GM12878 (cell line): ENCODE measurements at regions not wholly inside any gene's neighbourhood (a gene's known extent, or its start where the extent isn't known, plus 50 kb on each side); places are given as distances from the start of the nearest gene placed in this dataset.

Experiments
- ATAC-seq: fragments of 200-7000 bp; cut with Tn5 transposase; 3 replicates; pipeline ENCODE4 v1.9.1; 2020; ENCODE audit warnings: mild to moderate bottlenecking, moderate library complexity
- BruUV-seq: library from RNA; stranded (reverse); fragments of 400-500 nt; replicated peaks from 2 replicates; lab custom pipeline; 2021; lab: Mats Ljungman, UMichigan
- CTCF ChIA-PET: fragments of 300-600 bp; sonication (Branson Sonifier 250); formaldehyde crosslinking; extraction: SDS; loops from one replicate; lab custom pipeline; 2021; ENCODE audit warnings: inconsistent platforms; lab: Yijun Ruan, JAX
- POLR2A ChIA-PET: fragments of 350-600 bp; formaldehyde crosslinking; extraction: SDS; loops from one replicate; lab custom pipeline; 2021; ENCODE audit warnings: inconsistent platforms; lab: Charles Lee
- RAD21 ChIA-PET: fragments of 300-600 bp; sonication (Branson Sonifier 250); formaldehyde crosslinking; loops from one replicate; lab custom pipeline; 2023; ENCODE audit warnings: antibody characterized with exemption; ENCODE audit not compliant: unreplicated experiment; lab: Charles Lee
- SMC1A ChIA-PET: fragments of 300-600 bp; sonication (Branson Sonifier 250); formaldehyde crosslinking; loops from one replicate; lab custom pipeline; 2023; ENCODE audit not compliant: unreplicated experiment, uncharacterized antibody; lab: Charles Lee
- DNase-seq: peaks from one replicate; pipeline ENCODE4 v3.0.0-alpha.2; 2011; ENCODE audit warnings: low read depth, low spot score
- FAIRE-seq: peaks from 3 replicates; lab custom pipeline; 2011; peaks lifted over from hg19 to GRCh38; lab: Jason Lieb, UNC
- H2AFZ ChIP-seq: 2 replicates; pipeline ENCODE4 v1.6.0; 2011; ENCODE audit warnings: low read depth, low read length, control low read depth; ENCODE audit not compliant: control insufficient read depth
- H3K27ac ChIP-seq: 2 replicates; pipeline ENCODE4 v1.5.1; 2011; ENCODE audit warnings: control low read depth; ENCODE audit not compliant: control insufficient read depth, insufficient read depth
- H3K27me3 ChIP-seq, 2 experiments: replicated peaks in 1 of 2; 2 replicates each; pipeline versions ENCODE4 v1.6.0 to v1.6.1; 2011; ENCODE audit warnings: low read length in 1 of 2; ENCODE audit not compliant: control insufficient read depth in 2 of 2, insufficient read depth in 2 of 2
- H3K36me3 ChIP-seq, 2 experiments: 2 replicates each; pipeline ENCODE4 v1.5.1; 2011; ENCODE audit warnings: low read length in 1 of 2; ENCODE audit not compliant: control insufficient read depth in 2 of 2, insufficient read depth in 2 of 2
- H3K4me1 ChIP-seq: 2 replicates; pipeline ENCODE4 v1.6.1; 2011; ENCODE audit warnings: mild to moderate bottlenecking, low read length, moderate library complexity, mixed read lengths; ENCODE audit not compliant: control insufficient read depth, insufficient read depth
- H3K4me2 ChIP-seq: 2 replicates; pipeline ENCODE4 v1.6.0; 2011; ENCODE audit warnings: control low read depth; ENCODE audit not compliant: control insufficient read depth, insufficient read depth
- H3K4me3 ChIP-seq: fragments of 200-600 bp; sonication (generic); 2 replicates; pipeline ENCODE4 v1.5.1; 2016
- H3K79me2 ChIP-seq: 2 replicates; pipeline ENCODE4 v1.6.0; 2011; ENCODE audit warnings: low read length; ENCODE audit not compliant: control insufficient read depth, insufficient read depth
- H3K9ac ChIP-seq: 2 replicates; pipeline ENCODE4 v1.8.0; 2011; ENCODE audit warnings: low read length, control low read depth, mixed read lengths; ENCODE audit not compliant: control insufficient read depth, insufficient read depth
- H3K9me3 ChIP-seq: replicated peaks from 3 replicates; pipeline ENCODE4 v1.5.1; 2011; ENCODE audit warnings: mild to moderate bottlenecking, low read length; ENCODE audit not compliant: control insufficient read depth, insufficient read depth
- H4K20me1 ChIP-seq: 2 replicates; pipeline ENCODE4 v1.6.0; 2011; ENCODE audit not compliant: control insufficient read depth, insufficient read depth
- NFYA ChIP-seq: IDR thresholded peaks from 2 replicates; pipeline ENCODE4 v1.6.1; 2011; ENCODE audit warnings: low read depth, mild to moderate bottlenecking, low read length, improper control_type of control experiment, borderline replicate concordance
- NR2F1 ChIP-seq: fragments of 450-650 bp; conservative IDR thresholded peaks from 2 replicates; pipeline ENCODE4 v1.6.1; 2017; ENCODE audit warnings: mild to moderate bottlenecking
- WGBS: methylation state at CpG from one replicate; pipeline ENCODE4 v1.1.6; 2016; ENCODE audit warnings: low lambda C conversion rate; ENCODE audit not compliant: insufficient replicate concordance, insufficient coverage; ENCODE audit errors: missing lambda C conversion rate; 5-methylcytosine and 5-hydroxymethylcytosine counted together
- in situ Hi-C: fragments of 300-500 bp; cut with MboI; formaldehyde crosslinking; loops from 9 replicates; pipeline ENCODE4 v1.14.3; 2018; ENCODE audit warnings: mixed read lengths
- intact Hi-C: fragments of 100-400 bp; cut with micrococcal nuclease; formaldehyde crosslinking; loops from one replicate; pipeline ENCODE4 v1.14.2; 2022; ENCODE audit not compliant: unreplicated experiment
- TF ChIP-seq, protein P1 (sequence below): fragments of 450-650 bp; IDR thresholded peaks from 2 replicates; pipeline ENCODE4 v1.6.1; 2016; ENCODE audit warnings: mild to moderate bottlenecking
- TF ChIP-seq, protein P2 (sequence below): fragments of 450-650 bp; formaldehyde crosslinking; IDR thresholded peaks from 2 replicates; pipeline ENCODE4 v1.5.0; 2022; ENCODE audit warnings: mild to moderate bottlenecking, missing genetic modification characterization

DNA sequence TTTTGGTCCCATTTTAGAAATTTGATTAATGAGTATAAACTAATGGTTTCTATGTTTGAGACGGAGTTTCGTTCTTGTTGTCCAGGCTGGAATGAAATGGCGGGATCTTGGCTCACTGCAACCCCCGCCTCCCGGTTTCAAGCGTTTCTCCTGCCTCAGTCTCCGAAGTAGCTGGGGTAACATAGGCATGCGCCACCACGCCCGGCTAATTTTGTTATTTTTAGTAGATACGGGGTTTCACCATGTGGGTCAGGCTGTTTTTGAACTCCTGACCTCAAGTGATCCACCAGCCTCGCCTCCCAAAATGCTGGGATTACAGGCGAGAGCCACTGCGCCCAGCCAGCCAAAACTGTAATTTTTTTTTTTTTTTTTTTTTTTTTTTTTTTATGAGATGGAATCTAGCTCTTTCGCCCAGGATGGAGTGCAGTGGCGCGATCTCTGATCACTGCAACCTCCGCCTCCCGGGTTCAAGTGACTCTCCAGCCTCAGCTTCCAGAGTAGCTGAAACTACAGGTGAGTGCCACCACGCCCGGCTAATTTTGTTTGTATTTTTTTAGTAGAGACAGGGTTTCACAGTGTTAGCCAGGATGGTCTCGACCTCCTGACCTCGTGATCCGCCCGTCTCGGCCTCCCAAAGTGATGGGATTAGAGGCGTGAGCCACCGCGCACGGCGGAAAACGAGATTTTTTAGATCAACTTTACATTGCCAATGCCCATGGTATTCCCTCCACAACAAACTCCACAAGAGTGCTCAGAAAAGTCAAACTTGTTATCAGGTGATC lies 127.8 kb downstream of the HFE start:
- Histone ChIP-seq H4K20me1 (no peaks in the 10 kb centered on the region), H3K27me3 (no peaks in the 10 kb centered on the region), H3K9me3 (no peaks in the 10 kb centered on the region), H3K4me1 (peaks cover 6% of the 10 kb centered on the region), H2AFZ (peak overlapping the region; percentile 24; the same call in 1 of the 2 replicates), H3K4me3 (peak overlapping the region; percentile 75), H3K27ac (peak overlapping the region; percentile 82), H3K4me2 (peak overlapping the region; percentile 95), H3K79me2 (peaks cover 4% of the 10 kb centered on the region; the same call in 1 of the 2 replicates), H3K36me3 (no peaks in the 10 kb centered on the region), H3K9ac (peak overlapping the region; percentile 68)
- DNase-seq (no peak), FAIRE-seq (peak; percentile 7), ATAC-seq (no peak)
- BruUV-seq, result no TSS peak
- in situ Hi-C loops (no loop called here), intact Hi-C loops (loop anchor here (1.0 kb wide), 1 partner anchor 40 kb away; no protein-coding TSS in a partner anchor)
- WGBS, result 36% methylated on average over 31 of the region's 32 CpGs
- ChIA-PET RAD21 (interaction anchor here (0.8 to 3.6 kb wide), 12 partner anchors 8 to 134 kb away, joined by 3 to 36 read pairs (median 10); a partner anchor contains a TSS), POLR2A (interaction anchor here (0.5 to 4.9 kb wide), 15 partner anchors 9 to 108 kb away, joined by 3 to 85 read pairs (median 12); a partner anchor contains a TSS), SMC1A (interaction anchor here (0.6 to 4.1 kb wide), 12 partner anchors 9 to 59 kb away, joined by 3 to 32 read pairs (median 16); a partner anchor contains a TSS), CTCF (interaction anchor here (1.2 to 3.8 kb wide), 5 partner anchors 10 to 150 kb away, joined by 4 to 25 read pairs (median 6); a partner anchor contains a TSS)
- TF ChIP-seq, protein P1, sequence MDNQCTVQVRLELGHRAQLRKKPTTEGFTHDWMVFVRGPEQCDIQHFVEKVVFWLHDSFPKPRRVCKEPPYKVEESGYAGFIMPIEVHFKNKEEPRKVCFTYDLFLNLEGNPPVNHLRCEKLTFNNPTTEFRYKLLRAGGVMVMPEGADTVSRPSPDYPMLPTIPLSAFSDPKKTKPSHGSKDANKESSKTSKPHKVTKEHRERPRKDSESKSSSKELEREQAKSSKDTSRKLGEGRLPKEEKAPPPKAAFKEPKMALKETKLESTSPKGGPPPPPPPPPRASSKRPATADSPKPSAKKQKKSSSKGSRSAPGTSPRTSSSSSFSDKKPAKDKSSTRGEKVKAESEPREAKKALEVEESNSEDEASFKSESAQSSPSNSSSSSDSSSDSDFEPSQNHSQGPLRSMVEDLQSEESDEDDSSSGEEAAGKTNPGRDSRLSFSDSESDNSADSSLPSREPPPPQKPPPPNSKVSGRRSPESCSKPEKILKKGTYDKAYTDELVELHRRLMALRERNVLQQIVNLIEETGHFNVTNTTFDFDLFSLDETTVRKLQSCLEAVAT, result peak; percentile 13; the same call in 1 of the 2 replicates
- TF ChIP-seq, protein P2, sequence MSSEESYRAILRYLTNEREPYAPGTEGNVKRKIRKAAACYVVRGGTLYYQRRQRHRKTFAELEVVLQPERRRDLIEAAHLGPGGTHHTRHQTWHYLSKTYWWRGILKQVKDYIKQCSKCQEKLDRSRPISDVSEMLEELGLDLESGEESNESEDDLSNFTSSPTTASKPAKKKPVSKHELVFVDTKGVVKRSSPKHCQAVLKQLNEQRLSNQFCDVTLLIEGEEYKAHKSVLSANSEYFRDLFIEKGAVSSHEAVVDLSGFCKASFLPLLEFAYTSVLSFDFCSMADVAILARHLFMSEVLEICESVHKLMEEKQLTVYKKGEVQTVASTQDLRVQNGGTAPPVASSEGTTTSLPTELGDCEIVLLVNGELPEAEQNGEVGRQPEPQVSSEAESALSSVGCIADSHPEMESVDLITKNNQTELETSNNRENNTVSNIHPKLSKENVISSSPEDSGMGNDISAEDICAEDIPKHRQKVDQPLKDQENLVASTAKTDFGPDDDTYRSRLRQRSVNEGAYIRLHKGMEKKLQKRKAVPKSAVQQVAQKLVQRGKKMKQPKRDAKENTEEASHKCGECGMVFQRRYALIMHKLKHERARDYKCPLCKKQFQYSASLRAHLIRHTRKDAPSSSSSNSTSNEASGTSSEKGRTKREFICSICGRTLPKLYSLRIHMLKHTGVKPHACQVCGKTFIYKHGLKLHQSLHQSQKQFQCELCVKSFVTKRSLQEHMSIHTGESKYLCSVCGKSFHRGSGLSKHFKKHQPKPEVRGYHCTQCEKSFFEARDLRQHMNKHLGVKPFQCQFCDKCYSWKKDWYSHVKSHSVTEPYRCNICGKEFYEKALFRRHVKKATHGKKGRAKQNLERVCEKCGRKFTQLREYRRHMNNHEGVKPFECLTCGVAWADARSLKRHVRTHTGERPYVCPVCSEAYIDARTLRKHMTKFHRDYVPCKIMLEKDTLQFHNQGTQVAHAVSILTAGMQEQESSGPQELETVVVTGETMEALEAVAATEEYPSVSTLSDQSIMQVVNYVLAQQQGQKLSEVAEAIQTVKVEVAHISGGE (CRISPR knock-in tag), result no peak
- TF ChIP-seq NFYA, result no peak
- peak; percentile 46; the same call in 1 of the 2 replicates for TF ChIP-seq NR2F1
